ENCODE measurements at regions not wholly inside any gene's neighbourhood (a gene's known extent, or its start where the extent isn't known, plus 50 kb on each side); places are given as distances from the start of the nearest gene placed in this dataset.
A peak's percentile ranks its signal among the peaks of the same experiment; 100 is the strongest.

DNA sequence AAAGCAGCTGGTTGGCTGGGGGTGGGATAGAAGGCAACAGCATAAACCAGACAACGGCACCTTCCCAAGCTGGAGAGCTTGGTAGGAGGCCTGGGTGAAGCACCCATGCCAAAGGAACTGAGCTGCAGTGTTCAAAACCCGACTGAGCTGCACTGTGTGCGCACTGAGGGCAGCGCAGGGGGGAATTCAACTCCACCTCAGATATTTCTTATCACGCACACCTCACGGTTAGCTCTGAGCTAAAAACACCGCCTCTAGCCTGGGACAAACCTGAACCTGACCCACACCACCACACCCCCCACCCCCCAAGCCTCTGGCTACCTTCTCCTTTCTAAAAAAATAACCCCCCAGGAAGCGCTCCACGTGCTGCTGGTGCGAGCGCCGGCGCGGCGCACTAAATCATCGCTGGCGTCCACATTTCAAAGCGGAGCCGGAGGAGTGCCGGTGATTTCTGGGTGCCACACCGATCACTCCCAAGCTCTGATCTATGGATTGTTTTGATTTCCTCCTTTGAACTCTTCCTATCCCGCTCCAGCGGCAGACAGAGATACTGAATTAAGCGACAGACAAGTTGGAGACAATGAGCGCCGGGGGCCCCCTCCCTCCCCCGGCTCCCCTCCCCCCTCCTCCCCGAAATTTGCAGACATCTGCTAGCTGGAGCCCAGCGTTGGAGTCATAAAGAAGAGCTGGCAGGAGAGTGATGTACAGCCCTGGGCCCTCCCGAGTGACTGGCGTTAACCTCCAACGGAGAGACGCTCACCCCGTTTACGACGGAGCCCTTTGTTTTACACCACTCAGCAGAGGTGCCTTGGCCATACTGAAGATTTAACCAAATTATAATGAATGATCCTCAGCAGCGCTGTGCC is 85.0 kb downstream of the NOG start:
- peak overlapping the region; percentile 28 for H3K4me3 ChIP-seq (ENCODE audit: low read depth, low read length)
- TF ChIP-seq, protein P1, sequence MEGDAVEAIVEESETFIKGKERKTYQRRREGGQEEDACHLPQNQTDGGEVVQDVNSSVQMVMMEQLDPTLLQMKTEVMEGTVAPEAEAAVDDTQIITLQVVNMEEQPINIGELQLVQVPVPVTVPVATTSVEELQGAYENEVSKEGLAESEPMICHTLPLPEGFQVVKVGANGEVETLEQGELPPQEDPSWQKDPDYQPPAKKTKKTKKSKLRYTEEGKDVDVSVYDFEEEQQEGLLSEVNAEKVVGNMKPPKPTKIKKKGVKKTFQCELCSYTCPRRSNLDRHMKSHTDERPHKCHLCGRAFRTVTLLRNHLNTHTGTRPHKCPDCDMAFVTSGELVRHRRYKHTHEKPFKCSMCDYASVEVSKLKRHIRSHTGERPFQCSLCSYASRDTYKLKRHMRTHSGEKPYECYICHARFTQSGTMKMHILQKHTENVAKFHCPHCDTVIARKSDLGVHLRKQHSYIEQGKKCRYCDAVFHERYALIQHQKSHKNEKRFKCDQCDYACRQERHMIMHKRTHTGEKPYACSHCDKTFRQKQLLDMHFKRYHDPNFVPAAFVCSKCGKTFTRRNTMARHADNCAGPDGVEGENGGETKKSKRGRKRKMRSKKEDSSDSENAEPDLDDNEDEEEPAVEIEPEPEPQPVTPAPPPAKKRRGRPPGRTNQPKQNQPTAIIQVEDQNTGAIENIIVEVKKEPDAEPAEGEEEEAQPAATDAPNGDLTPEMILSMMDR (IDR thresholded peaks at IDR 0.05; ENCODE audit: low read depth, low read length), result no peak

DNA sequence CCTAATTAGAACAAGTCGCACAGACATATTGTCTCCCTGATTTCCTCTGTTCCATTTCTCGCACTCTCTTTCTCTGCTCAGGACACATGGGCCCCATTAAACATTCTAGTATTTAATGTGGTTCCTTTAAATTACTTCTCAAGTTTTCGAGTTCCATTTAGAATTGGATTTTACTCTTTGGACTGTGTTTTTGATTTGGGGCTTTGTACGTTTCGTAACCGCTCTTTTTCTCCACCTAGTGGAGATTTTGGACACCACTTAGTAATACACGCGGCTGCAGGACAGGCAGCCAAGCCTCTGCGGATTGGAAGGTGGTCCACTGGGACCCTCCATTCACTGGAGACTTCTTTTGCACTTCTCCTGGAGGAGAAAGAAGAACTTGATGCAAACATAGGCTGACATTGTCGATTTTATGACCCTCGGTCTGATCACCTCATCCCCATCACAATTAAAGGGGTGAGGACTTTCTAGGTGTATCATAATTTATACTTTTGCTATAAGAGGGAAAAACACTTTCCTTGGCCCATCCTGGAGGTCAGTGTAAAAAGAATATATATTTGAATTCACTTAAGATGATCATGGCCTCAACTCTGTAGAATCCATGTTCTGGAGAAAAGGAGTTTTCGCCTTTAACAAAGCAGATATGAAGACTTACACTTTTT is 85.7 kb downstream of the NOG start:
- TF ChIP-seq, protein P1 (IDR thresholded peaks at IDR 0.05; ENCODE audit: low read depth, low read length), result peak; percentile 55
- H3K4me3 ChIP-seq (ENCODE audit: low read depth, low read length), result peak overlapping the region; percentile 28

DNA sequence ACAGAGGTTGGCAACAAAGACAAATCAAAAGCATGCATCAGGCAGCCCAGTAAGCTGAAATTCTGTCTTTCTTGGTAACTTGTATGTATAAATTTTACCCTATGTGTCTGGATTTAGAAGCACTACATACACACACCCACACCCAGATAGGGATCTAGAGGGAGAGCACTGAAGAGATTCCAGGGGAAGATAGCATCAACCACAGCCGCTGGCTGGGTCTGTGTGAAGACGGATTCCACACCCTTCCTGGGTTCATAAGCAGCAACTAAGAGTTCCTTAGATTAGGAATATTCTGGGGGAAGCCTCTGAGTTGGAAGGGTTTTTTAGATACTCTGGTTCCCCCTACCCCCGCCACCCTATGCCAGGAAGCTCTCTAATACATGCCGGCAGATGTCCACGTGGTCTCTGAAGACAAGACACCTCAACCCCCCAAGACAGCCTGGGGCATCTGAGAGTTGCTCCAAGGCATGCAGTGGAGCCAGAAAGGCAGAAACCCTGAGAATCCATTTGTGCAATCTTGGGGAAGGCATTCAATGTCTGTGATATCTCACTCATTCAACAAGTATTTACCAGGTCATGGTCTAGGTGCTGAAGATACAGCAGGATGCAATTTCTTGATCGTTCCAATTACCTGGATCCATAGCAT is 86.4 kb downstream of the NOG start:
- no peak overlapping the region for H3K4me3 ChIP-seq (ENCODE audit: low read depth, low read length)
- TF ChIP-seq, protein P1 (IDR thresholded peaks at IDR 0.05; ENCODE audit: low read depth, low read length), result no peak

DNA sequence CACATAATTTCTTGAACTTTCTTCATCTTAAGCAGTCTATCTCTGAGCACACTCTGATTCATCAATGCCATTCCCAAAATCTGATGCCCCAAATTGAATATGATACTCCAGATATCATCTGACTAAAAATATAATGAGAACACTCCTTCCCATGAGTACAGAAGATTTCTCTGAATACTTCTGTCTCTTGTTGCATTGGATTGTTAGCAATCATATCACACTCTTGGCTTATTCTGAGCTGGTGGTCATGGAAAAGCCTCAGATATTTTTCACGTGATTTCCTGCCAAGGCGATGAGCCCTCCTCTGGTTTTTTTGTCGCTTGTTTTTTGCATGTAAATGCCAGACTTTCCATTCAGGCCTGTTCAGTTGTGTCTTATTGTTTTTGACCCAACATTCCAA is 87.2 kb downstream of the NOG start:
- TF ChIP-seq, protein P1 (IDR thresholded peaks at IDR 0.05; ENCODE audit: low read depth, low read length), result no peak
- no peak overlapping the region for H3K4me3 ChIP-seq (ENCODE audit: low read depth, low read length)

DNA sequence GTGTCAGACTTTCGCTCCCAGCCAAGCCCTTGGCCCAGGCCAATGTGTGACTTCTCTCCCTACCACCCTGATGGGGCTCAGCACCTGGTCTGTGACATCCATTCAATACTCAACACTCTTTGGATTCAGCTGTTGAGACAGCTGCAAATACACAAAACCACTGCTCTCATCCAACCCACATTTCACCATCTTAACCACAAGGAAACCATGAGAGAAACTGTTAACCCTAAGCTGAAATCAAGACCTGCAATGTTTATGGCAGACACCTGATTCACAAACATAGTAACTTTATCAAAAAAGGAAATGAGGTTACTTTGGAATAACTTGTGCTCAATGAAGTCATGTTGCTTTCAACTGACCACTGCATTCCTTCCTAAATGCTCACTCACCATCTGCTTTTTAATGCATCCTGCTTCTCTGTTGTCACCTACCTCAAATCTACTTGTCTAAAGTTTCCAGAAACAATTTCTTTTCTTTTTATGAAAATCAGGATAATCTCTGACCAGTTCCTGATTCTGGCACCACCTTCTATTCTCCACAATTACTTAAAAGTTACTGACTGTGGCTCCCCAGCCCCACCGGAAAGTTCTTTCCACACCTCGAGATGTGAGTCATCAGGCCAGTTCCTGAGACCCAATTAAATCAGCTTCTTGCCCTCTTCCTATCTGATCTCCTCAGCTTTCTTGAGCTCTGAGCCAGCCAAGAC is 88.2 kb downstream of the NOG start:
- TF ChIP-seq, protein P1 (IDR thresholded peaks at IDR 0.05; ENCODE audit: low read depth, low read length), result no peak
- no peak overlapping the region for H3K4me3 ChIP-seq (ENCODE audit: low read depth, low read length)

DNA sequence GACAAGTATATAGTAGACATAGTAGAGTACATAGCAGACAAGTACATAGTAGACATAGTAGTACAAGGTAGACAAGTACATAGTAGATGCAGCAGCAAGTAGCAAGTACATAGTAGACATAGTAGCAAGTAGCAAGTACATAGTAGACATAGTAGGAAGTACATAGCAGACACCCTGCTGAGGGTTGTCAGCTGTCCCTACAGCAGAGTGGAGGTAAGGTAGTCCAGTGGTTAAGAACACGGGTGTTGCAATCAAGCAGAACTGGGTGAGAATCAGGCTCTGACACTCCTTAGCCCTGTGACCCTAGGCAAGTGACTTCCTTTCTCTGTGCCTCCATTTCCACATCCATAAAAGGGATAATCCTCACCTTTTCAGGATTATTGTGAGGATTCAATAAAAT is 94.7 kb downstream of the NOG start:
- TF ChIP-seq, protein P1 (IDR thresholded peaks at IDR 0.05; ENCODE audit: low read depth, low read length), result no peak
- no peak overlapping the region for H3K4me3 ChIP-seq (ENCODE audit: low read depth, low read length)
